ENCODE measurements at regions not wholly inside any gene's neighbourhood (a gene's known extent, or its start where the extent isn't known, plus 50 kb on each side); places are given as distances from the start of the nearest gene placed in this dataset.

DNA sequence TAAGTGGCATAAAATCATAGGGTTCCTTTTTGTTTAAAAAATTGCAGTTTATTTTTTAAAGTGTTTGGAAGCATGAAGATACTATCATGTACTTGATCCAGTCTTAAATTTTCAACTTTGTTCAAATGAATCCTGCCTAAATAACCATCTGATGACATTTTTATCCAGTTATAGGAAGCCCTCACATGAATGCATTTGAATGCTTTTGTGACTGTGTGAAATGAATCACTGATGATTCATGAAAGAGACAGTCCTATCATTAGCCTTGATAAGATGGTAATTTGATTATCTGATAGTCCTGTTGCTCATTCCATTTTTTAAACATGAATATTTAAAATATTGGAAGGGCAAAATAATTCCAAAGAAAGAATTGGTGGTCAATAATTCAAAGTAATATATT lies 401.9 kb upstream of the ROBO2 start:
- no peak for TF ChIP-seq POLR2AphosphoS5 (IDR thresholded peaks at IDR 0.05; ENCODE audit: low read depth, low read length)
- TF ChIP-seq FOXP2 (optimal IDR thresholded peaks at IDR 0.05; ENCODE audit: borderline replicate concordance, extremely low read depth, extremely low read length, insufficient read depth) = no peak
- TF ChIP-seq TAF1 (IDR thresholded peaks at IDR 0.05; ENCODE audit: borderline replicate concordance, insufficient read depth, low read length) = no peak
- TF ChIP-seq SIN3A (IDR thresholded peaks at IDR 0.05; ENCODE audit: borderline replicate concordance, insufficient read depth, low read length) = no peak
